OCI-LY3 (cell line): ENCODE measurements at regions not wholly inside any gene's neighbourhood (a gene's known extent, or its start where the extent isn't known, plus 50 kb on each side); places are given as distances from the start of the nearest gene placed in this dataset.

ENCODE experiments used
- CTCF ChIP-seq: fragments of 200-600, 300-600 bp; sonication (generic); IDR thresholded peaks from 2 replicates; pipeline ENCODE4 v1.5.1; 2014; ENCODE audit warnings: antibody characterized with exemption, low read length, low read depth
- EZH2phosphoT487 ChIP-seq: fragments of 200-600 bp; shearing (Covaris generic); IDR thresholded peaks from 2 replicates; pipeline ENCODE4 v1.6.1; 2018; ENCODE audit warnings: antibody characterized with exemption, mixed run types, low read depth

DNA sequence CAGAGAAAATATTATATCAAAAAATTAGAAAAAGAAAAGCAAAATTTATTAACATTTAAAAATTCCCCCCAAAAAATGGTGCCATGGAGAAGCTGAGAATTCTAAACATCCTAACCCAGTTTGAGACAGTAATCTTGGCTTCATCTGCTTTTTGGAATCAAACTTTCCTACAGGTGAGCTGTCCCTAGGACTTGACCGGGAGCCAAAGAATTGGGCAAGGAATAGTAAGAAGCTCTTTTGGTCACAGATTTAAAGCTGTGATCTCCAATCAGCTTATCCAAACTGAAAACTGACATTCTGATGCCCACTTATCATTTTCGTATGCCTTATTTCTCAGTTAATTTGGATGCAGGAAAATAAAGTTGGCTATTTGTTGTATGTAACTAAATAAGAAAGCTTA lies 457.3 kb upstream of the DMAC1 start:
- TF ChIP-seq CTCF (no peak), EZH2phosphoT487 (no peak)
